GM19035 (cell line): ENCODE measurements at regions not wholly inside any gene's neighbourhood (a gene's known extent, or its start where the extent isn't known, plus 50 kb on each side); places are given as distances from the start of the nearest gene placed in this dataset.

Experiments used
- ATAC-seq: cut with Tn5 transposase; IDR thresholded peaks from one replicate; pipeline ENCODE4 v1.9.1; 2021; ENCODE audit not compliant: unreplicated experiment

GRCh38 chr7:106797937-106798336 lies 67.1 kb upstream of the PIK3CG start:
- no peak for ATAC-seq

DNA sequence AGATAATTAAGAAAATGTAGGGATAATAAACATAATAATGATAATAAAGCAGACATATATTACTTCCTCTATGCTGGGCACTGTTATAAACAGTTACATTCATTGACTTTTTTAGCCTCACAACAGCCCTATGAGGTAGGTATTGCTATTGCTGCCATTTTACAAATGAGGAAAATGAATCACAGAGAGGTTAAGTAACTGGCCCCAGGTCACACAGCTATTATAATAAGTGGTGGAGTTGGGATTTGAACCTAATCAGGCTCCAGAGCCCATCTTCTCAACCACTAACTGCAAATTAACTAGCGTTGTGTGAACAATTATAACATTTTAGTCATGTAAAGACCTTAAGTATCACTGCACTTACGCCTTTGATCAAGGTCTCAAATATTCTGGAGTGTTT lies 62.5 kb upstream of the PIK3CG start:
- ATAC-seq = no peak

DNA sequence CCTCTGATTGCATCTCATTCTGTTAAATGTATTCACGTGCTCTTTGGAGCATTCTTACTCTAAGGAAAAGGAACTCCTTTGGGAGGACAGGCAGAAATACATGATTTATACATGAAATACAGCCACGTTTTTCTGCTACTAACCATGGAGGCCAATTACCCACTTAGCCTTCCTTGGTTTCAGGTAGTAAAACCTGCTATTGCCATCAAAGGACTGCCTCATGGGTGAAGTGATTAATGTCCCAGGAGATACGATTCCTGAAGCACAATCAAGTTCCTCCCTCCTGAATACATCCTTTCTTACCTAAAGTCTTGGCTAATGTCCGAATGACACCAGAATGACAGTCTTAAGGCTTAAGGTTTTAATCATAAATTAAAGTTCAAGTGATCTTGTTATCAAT lies 58.5 kb upstream of the PIK3CG start:
- no peak for ATAC-seq

GRCh38 chr7:106807474-106807873 lies 57.6 kb upstream of the PIK3CG start:
- no peak for ATAC-seq

GRCh38 chr7:106808967-106809635 lies 56.0 kb upstream of the PIK3CG start:
- no peak for ATAC-seq

DNA sequence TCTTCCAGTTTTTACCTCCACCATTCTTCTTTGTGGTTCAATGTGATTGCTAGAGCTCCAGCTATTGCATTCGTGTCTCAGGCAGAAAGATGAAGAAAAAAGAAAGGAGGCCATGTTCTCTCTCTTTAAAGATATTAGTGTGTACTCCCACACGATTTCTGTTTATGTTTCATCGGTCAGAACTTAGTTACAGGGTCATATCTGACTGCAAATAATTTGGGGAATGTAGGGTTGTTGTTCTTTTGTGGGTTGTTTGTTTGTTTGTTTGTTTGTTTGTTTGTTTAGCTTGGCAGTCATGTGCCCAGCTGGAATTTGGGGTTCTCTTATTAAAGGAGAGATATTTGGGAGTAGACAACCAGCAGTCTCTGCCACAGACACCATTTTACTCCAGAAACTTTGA lies 53.6 kb upstream of the PIK3CG start:
- no peak for ATAC-seq

DNA sequence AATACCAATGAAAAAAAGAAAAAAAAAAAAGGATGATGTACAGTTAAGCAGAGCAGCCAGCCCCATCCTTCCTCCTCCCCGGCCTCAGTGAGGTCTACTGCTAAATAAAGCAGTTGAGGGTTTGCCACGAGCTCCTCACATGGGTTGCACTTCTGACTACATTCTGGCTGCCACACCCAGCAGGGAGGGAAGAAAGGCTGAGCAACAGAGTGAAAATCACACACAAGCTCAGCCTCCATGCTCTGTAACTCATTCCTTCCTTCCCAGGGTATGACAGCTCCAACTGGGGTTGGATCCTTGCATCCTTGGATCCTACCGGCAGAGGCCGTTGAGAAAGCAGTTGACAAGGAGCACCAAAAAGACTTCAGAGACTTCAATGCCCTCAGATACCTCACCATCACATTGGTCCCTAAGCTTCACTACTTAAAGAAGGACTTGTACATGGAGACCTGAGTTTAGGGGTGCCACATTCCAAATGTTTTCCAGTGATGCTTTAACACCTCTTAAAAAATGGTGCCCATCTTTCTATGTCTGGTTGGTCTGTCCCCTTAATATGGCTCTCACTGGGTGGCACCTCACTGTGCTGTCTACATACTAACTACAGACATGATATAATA lies 52.9 kb upstream of the PIK3CG start:
- ATAC-seq = no peak

GRCh38 chr7:106813705-106814305 lies 51.3 kb upstream of the PIK3CG start:
- no peak for ATAC-seq

DNA sequence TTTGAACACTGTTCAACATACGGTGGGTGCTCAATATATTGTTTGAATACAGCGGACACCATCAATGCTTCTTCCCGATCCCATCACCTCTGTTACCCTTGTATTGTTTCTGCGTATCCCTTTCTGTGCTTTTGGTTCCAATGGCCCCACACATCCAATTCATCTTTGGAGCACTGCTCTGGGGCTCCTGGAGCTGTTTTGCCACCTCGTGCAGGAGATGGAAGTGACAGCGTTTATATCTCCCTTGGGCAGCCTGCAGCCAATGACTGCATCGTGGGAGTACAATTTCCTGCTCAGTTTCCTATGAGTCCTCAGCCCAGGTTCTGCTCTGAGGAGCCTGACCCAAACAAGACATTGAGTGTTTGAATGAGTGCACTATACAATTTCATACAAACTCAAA lies 50.2 kb upstream of the PIK3CG start:
- ATAC-seq = no peak
